Prostate gland (tissue), 2 donors: ENCODE measurements at regions not wholly inside any gene's neighbourhood (a gene's known extent, or its start where the extent isn't known, plus 50 kb on each side); places are given as distances from the start of the nearest gene placed in this dataset.

ENCODE experiments used
- CTCF ChIP-seq, 4 experiments: fragments of 200-600 bp in 2 of 4; fragments of 450-650 bp in 2 of 4; sonication (generic) in 2 of 4; IDR thresholded peaks; 1 replicate in 3 of 4; 2 replicates in 1 of 4; pipeline ENCODE4 v1.5.1; 2016 to 2019; ENCODE audit warnings: antibody characterized with exemption in 4 of 4, mild to moderate bottlenecking in 2 of 4, moderate library complexity in 2 of 4
- POLR2A ChIP-seq: fragments of 450-650 bp; IDR thresholded peaks from one replicate; pipeline ENCODE4 v1.6.1; 2016; ENCODE audit warnings: antibody characterized with exemption, mild to moderate bottlenecking

- no peak for TF ChIP-seq POLR2A
- no peak for TF ChIP-seq CTCF (IDR thresholded peaks at IDR 0.05)
Observed at GRCh38 chr6:54578261-54578660, 268.3 kb upstream of the FAM83B start.
